GM06990 (cell line): ENCODE measurements at regions not wholly inside any gene's neighbourhood (a gene's known extent, or its start where the extent isn't known, plus 50 kb on each side); places are given as distances from the start of the nearest gene placed in this dataset.
"Not testable (repeated sequence)": the region's sequence is repeated elsewhere in the genome, so short reads cannot be mapped to it uniquely, and the experiment has no call there.

Source experiments
- DNase-seq: peaks from one replicate; pipeline ENCODE4 v3.0.0-alpha.2; 2011; ENCODE audit not compliant: insufficient read length; ENCODE audit errors: extremely low read depth
- H3K27me3 ChIP-seq: replicated peaks from 2 replicates; pipeline ENCODE4 v1.6.0; 2011; ENCODE audit warnings: low read length; ENCODE audit not compliant: control insufficient read depth, insufficient read depth
- H3K36me3 ChIP-seq: 2 replicates; pipeline ENCODE4 v1.5.1; 2011; ENCODE audit warnings: low read length; ENCODE audit not compliant: control insufficient read depth, insufficient read depth
- H3K4me3 ChIP-seq: replicated peaks from 2 replicates; pipeline ENCODE4 v1.5.1; 2011; ENCODE audit warnings: low read depth, mild to moderate bottlenecking, control low read depth, low read length
- TF ChIP-seq, protein P1 (sequence below): IDR thresholded peaks from 2 replicates; pipeline ENCODE4 v1.5.1; 2011; ENCODE audit warnings: low read length, control low read depth, mild to moderate bottlenecking, inconsistent platforms; ENCODE audit not compliant: insufficient read depth, poor library complexity, severe bottlenecking

DNA sequence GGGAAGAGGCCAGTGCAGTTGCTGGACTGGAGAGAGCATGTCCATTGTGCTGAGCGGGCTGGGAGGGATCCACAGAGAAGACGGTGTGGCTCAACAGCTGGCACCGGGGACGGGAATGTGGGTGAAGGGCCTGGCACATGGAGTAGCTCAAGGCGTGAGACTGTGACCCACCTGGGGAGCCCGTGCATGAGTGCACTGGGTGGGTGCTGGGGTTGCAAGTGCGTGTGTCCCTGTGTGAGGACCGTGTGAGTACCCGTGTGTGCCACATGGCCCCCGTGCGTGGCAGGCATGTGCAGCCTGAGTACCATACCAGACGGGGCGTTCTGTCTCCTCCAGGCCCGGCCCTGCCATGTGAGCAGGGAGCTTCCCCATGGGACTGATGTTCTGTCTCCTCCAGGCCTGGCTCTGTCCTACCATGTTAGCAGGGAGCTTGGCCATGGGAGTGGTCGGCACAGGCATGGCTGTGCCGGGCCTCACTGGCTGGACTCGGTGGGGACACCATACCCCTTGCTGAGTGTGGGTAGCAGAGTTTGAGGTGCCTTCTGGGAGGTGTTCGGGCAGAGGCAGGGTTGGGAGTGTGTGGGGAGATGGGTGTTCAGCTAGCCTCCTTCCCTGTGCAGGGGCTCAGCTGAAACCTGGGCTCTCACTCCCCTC lies 234.4 kb downstream of the TMEM121 start:
- H3K36me3 ChIP-seq, result no peaks in the 10 kb centered on the region
- DNase-seq, result no peak

GRCh38 chr14:105761345-105761740 lies 235.0 kb downstream of the TMEM121 start:
- not testable (repeated sequence) for H3K27me3 ChIP-seq, H3K36me3 ChIP-seq, H3K4me3 ChIP-seq, DNase-seq

More for the DNA sequence above, 234.4 kb downstream of the TMEM121 start:
- TF ChIP-seq, protein P1, sequence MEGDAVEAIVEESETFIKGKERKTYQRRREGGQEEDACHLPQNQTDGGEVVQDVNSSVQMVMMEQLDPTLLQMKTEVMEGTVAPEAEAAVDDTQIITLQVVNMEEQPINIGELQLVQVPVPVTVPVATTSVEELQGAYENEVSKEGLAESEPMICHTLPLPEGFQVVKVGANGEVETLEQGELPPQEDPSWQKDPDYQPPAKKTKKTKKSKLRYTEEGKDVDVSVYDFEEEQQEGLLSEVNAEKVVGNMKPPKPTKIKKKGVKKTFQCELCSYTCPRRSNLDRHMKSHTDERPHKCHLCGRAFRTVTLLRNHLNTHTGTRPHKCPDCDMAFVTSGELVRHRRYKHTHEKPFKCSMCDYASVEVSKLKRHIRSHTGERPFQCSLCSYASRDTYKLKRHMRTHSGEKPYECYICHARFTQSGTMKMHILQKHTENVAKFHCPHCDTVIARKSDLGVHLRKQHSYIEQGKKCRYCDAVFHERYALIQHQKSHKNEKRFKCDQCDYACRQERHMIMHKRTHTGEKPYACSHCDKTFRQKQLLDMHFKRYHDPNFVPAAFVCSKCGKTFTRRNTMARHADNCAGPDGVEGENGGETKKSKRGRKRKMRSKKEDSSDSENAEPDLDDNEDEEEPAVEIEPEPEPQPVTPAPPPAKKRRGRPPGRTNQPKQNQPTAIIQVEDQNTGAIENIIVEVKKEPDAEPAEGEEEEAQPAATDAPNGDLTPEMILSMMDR, result no peak
- no peaks in the 10 kb centered on the region for H3K27me3 ChIP-seq
- H3K4me3 ChIP-seq, result no peak overlapping the region

GRCh38 chr14:105761842-105762241 lies 235.5 kb downstream of the TMEM121 start:
- no peak for DNase-seq
- TF ChIP-seq, protein P1, result no peak
- Histone ChIP-seq H3K36me3 (no peaks in the 10 kb centered on the region), H3K4me3 (no peak overlapping the region), H3K27me3 (no peaks in the 10 kb centered on the region)

DNA sequence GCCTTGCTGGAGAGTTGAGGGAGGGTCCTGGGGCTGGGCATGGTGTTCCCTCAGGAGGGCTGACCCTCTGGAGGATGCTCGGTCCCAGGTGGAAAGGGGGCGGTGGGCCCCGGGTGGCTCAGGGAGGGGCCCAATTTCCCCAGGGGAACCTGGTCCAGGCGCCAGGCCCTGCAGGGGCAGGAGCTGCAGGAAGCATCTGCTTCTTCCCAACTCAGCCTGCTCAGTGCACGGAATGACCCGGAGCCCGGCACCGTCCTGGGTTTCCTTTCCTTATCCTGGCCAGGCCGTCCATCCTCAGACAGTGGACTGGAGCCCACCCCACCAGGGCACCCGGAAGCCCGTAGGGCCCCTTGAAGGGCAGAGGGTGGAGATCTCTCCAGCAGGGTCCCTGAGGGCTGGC lies 235.9 kb downstream of the TMEM121 start:
- H3K27me3 ChIP-seq, result not testable (repeated sequence)

DNA sequence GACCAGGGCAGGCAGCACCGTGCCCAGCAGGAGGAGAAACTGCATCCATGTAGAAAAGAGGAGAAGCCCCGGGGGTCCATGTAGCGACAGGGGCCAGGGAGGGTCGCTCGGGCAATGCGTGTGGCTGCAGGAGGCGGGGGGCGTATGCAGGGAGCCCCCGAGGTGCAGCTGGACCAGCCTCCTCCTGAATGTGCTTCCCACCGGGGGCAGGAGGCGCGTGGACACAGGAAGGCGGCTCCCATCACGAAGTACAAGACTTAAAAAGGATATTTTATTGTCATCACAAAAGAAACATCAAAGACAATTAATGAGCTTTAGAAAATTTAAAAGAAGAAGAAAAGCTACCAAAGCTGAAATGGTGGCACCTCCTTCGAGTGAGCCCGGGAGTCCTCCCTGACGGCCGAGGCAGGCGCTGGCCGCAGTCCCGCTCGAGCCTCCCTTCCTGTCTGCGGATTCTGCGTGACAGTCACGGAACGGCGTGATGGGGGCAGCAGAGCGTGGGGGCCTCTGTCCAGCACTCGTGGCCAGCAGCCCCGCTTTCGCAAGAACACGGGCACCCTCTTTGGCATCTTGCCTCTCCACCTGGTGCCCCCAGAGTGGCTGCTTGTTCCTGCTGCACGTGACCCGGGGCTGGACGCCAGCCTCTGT lies 238.0 kb downstream of the TMEM121 start:
- H3K4me3 ChIP-seq, H3K27me3 ChIP-seq, DNase-seq, H3K36me3 ChIP-seq: not testable (repeated sequence)

More for the DNA sequence above, 235.9 kb downstream of the TMEM121 start:
- H3K4me3 ChIP-seq, H3K36me3 ChIP-seq, DNase-seq: not testable (repeated sequence)

- not testable (repeated sequence) for H3K4me3 ChIP-seq, H3K27me3 ChIP-seq, H3K36me3 ChIP-seq
- peak; percentile 5 for DNase-seq
Measured at GRCh38 chr14:105765072-105765825, 238.9 kb downstream of the TMEM121 start.

GRCh38 chr14:105765893-105766614 lies 239.7 kb downstream of the TMEM121 start:
- H3K27me3 ChIP-seq, result no peaks in the 10 kb centered on the region
- no peak for DNase-seq
- TF ChIP-seq, protein P1, result no peak

More at GRCh38 chr14:105765893-105766614, 239.7 kb downstream of the TMEM121 start:
- H3K4me3 ChIP-seq, result no peak overlapping the region
- no peaks in the 10 kb centered on the region for H3K36me3 ChIP-seq
